HepG2 (cell line): ENCODE measurements at regions not wholly inside any gene's neighbourhood (a gene's known extent, or its start where the extent isn't known, plus 50 kb on each side); places are given as distances from the start of the nearest gene placed in this dataset.
A peak's percentile ranks its signal among the peaks of the same experiment; 100 is the strongest.

Experiments
- ATAC-seq: fragments of 200-7000 bp; cut with Tn5 transposase; 3 replicates; pipeline ENCODE4 v1.9.1; 2020; ENCODE audit warnings: mild to moderate bottlenecking, moderate library complexity
- BruUV-seq: library from RNA; stranded (reverse); fragments of 400-500 nt; replicated peaks from 2 replicates; lab custom pipeline; 2021; lab: Mats Ljungman, UMichigan
- CTCF ChIA-PET: fragments of 300-600 bp; formaldehyde crosslinking; extraction: SDS; loops from one replicate; lab custom pipeline; 2021; ENCODE audit warnings: low total read pairs, inconsistent platforms, low intra/inter-chr PET ratio; lab: Yijun Ruan, JAX
- POLR2A ChIA-PET: fragments of 350-600 bp; sonication (Branson Sonifier 250); formaldehyde crosslinking; loops from one replicate; lab custom pipeline; 2020; ENCODE audit warnings: antibody characterized with exemption, inconsistent platforms; lab: Yijun Ruan, JAX
- DNase-seq: peaks from one replicate; pipeline ENCODE4 v3.0.0-alpha.2; 2015; ENCODE audit warnings: low spot score
- FAIRE-seq: peaks from 3 replicates; lab custom pipeline; 2011; peaks lifted over from hg19 to GRCh38; lab: Jason Lieb, UNC
- H2AFZ ChIP-seq: one replicate; pipeline ENCODE4 v1.6.1; 2011; ENCODE audit warnings: low read length, inconsistent platforms
- H3K27ac ChIP-seq: fragments of 300-600 bp; 3 replicates; pipeline ENCODE4 v1.8.0; 2011; ENCODE audit warnings: mixed run types, mild to moderate bottlenecking, mixed read lengths, low read length, inconsistent platforms; ENCODE audit not compliant: insufficient read depth; ENCODE audit errors: extremely low read length
- H3K27me3 ChIP-seq, 2 experiments: fragments of 200-600 bp in 1 of 2; 2 replicates in 1 of 2; 3 replicates in 1 of 2; pipeline versions ENCODE4 v1.6.0 to v1.8.0; 2011; ENCODE audit warnings: low read length in 2 of 2, mild to moderate bottlenecking in 2 of 2, moderate library complexity in 2 of 2, inconsistent platforms in 1 of 2; ENCODE audit not compliant: insufficient read depth in 2 of 2, control insufficient read depth in 1 of 2
- H3K36me3 ChIP-seq, 2 experiments: fragments of 200-600 bp in 1 of 2; replicated peaks in 1 of 2; 2 replicates in 1 of 2; 3 replicates in 1 of 2; pipeline versions ENCODE4 v1.5.1 to v1.8.0; 2011; ENCODE audit warnings: low read length in 2 of 2, inconsistent platforms in 1 of 2; ENCODE audit not compliant: insufficient read depth in 2 of 2, control insufficient read depth in 1 of 2
- H3K4me1 ChIP-seq: 2 replicates; pipeline ENCODE4 v1.5.1; 2012; ENCODE audit warnings: low read length, inconsistent platforms; ENCODE audit not compliant: insufficient read depth
- H3K4me2 ChIP-seq: 2 replicates; pipeline ENCODE4 v1.6.0; 2011; ENCODE audit warnings: low read depth, low read length, inconsistent platforms
- H3K4me3 ChIP-seq, 3 experiments: fragments of 200-600 bp in 1 of 3; sonication (generic), shearing (Covaris generic) in 1 of 3; replicated peaks in 1 of 3; 2 replicates each; pipeline ENCODE4 v1.5.1; 2011 to 2016; ENCODE audit warnings: low read length in 3 of 3, inconsistent platforms in 2 of 3, low read depth in 2 of 3, mild to moderate bottlenecking in 2 of 3, control low read depth in 1 of 3, mixed read lengths in 1 of 3; ENCODE audit not compliant: insufficient read depth in 1 of 3
- H3K79me2 ChIP-seq: one replicate; pipeline ENCODE4 v1.6.1; 2011; ENCODE audit warnings: low read length, inconsistent platforms; ENCODE audit not compliant: insufficient read depth
- H3K9ac ChIP-seq: 2 replicates; pipeline ENCODE4 v1.6.0; 2011; ENCODE audit warnings: mild to moderate bottlenecking, low read depth, low read length, inconsistent platforms; ENCODE audit not compliant: insufficient read depth
- H3K9me3 ChIP-seq: 2 replicates; pipeline ENCODE4 v1.5.1; 2012; ENCODE audit warnings: mild to moderate bottlenecking, low read length
- H4K20me1 ChIP-seq: 2 replicates; pipeline ENCODE4 v1.6.0; 2011; ENCODE audit warnings: inconsistent platforms, mild to moderate bottlenecking, low read length, moderate library complexity; ENCODE audit not compliant: insufficient read depth
- AKNA ChIP-seq: sonication (generic); formaldehyde crosslinking; IDR thresholded peaks from 2 replicates; pipeline ENCODE4 v1.4.0; 2020; ENCODE audit warnings: missing genetic modification reagents, borderline replicate concordance
- ARNTL ChIP-seq: sonication (generic); formaldehyde crosslinking; IDR thresholded peaks from 2 replicates; pipeline ENCODE4 v1.4.0; 2020; ENCODE audit warnings: mild to moderate bottlenecking, missing genetic modification reagents
- CTCF ChIP-seq: sonication (generic); formaldehyde crosslinking; IDR thresholded peaks from 2 replicates; pipeline ENCODE4 v1.5.0; 2020; ENCODE audit warnings: mild to moderate bottlenecking, missing genetic modification reagents, moderate library complexity
- FOXA1 ChIP-seq, 2 experiments: fragments of 450-650 bp in 1 of 2; sonication (generic) in 1 of 2; formaldehyde crosslinking in 1 of 2; IDR thresholded peaks; 2 replicates each; pipeline versions ENCODE4 v1.4.0 to v1.6.1; 2016 to 2020; ENCODE audit warnings: missing genetic modification reagents in 1 of 2
- HNF4A ChIP-seq: sonication (generic); formaldehyde crosslinking; IDR thresholded peaks from 2 replicates; pipeline ENCODE4 v1.4.0; 2020; ENCODE audit warnings: missing genetic modification reagents
- MTF1 ChIP-seq: sonication (generic); formaldehyde crosslinking; IDR thresholded peaks from 2 replicates; pipeline ENCODE4 v1.5.0; 2020; ENCODE audit warnings: missing genetic modification reagents
- STAG1 ChIP-seq: sonication (generic); formaldehyde crosslinking; IDR thresholded peaks from 2 replicates; pipeline ENCODE4 v1.4.0; 2020; ENCODE audit warnings: missing genetic modification reagents
- STAT6 ChIP-seq: sonication (generic); formaldehyde crosslinking; IDR thresholded peaks from 2 replicates; pipeline ENCODE4 v1.4.0; 2020; ENCODE audit warnings: missing genetic modification reagents, mild to moderate bottlenecking, borderline replicate concordance
- USF2 ChIP-seq, 2 experiments: sonication (generic) in 1 of 2; formaldehyde crosslinking in 1 of 2; IDR thresholded peaks; 2 replicates each; pipeline versions ENCODE4 v1.5.1 to v1.6.1; 2011 to 2020; ENCODE audit warnings: borderline replicate concordance in 1 of 2, low read depth in 1 of 2, low read length in 1 of 2, mild to moderate bottlenecking in 1 of 2, missing genetic modification reagents in 1 of 2, moderate library complexity in 1 of 2
- ZBTB20 ChIP-seq: sonication (generic); formaldehyde crosslinking; IDR thresholded peaks from 2 replicates; pipeline ENCODE4 v1.8.1; 2023; ENCODE audit warnings: missing genetic modification reagents, low read depth, mild to moderate bottlenecking, borderline replicate concordance
- ZFYVE20 ChIP-seq: sonication (generic); formaldehyde crosslinking; IDR thresholded peaks from 2 replicates; pipeline ENCODE4 v1.8.0; 2023; ENCODE audit warnings: low read depth, mild to moderate bottlenecking, moderate library complexity, missing genetic modification reagents, borderline replicate concordance
- ZNF605 ChIP-seq: sonication (generic); formaldehyde crosslinking; IDR thresholded peaks from 2 replicates; pipeline ENCODE4 v1.8.0; 2022; ENCODE audit warnings: mild to moderate bottlenecking, missing genetic modification reagents
- ZNF746 ChIP-seq: sonication (generic); formaldehyde crosslinking; IDR thresholded peaks from 2 replicates; pipeline ENCODE4 v1.8.0; 2022; ENCODE audit warnings: mild to moderate bottlenecking, missing genetic modification reagents
- WGBS: methylation state at CpG from one replicate; pipeline ENCODE4 v1.1.6; 2017; ENCODE audit warnings: low lambda C conversion rate; 5-methylcytosine and 5-hydroxymethylcytosine counted together
- in situ Hi-C: cut with HindIII; loops from 2 replicates; pipeline ENCODE4 v1.10.0; 2017; ENCODE audit warnings: low pct_unique_long_range_greater_than_20kb; ENCODE audit not compliant: extremely low pct_ligation_motif_present
- intact Hi-C: fragments of 100-400 bp; cut with micrococcal nuclease; formaldehyde crosslinking; loops from one replicate; pipeline ENCODE4 v1.10.0; 2022; ENCODE audit not compliant: unreplicated experiment

- intact Hi-C loops (no loop called here), in situ Hi-C loops (no loop called here)
- CTCF ChIA-PET = no interaction called here
- no peaks in the 10 kb centered on the region for H3K9me3 ChIP-seq
- H2AFZ ChIP-seq = no peak overlapping the region
- POLR2A ChIA-PET = no interaction called here
- DNase-seq (no peak), ATAC-seq (no peak), FAIRE-seq (no peak)
- no peak overlapping the region for H3K9ac ChIP-seq
- H3K79me2 ChIP-seq = no peaks in the 10 kb centered on the region
- BruUV-seq = no TSS peak
- H3K36me3 ChIP-seq = no peaks in the 10 kb centered on the region
- 7% methylated on average over 1 of the region's 1 CpG for WGBS
- no peaks in the 10 kb centered on the region for H4K20me1 ChIP-seq
- no peak overlapping the region for H3K4me2 ChIP-seq
- H3K4me1 ChIP-seq = no peaks in the 10 kb centered on the region
- peak overlapping the region in 1 of 3 experiments; percentile 8; a peak in 1 of 6 replicates for H3K4me3 ChIP-seq
- H3K27me3 ChIP-seq = no peaks in the 10 kb centered on the region
- H3K27ac ChIP-seq = no peak overlapping the region
- TF ChIP-seq CTCF (CRISPR knock-in tag) = no peak
- no peak for TF ChIP-seq HNF4A
- TF ChIP-seq AKNA = no peak
- no peak for TF ChIP-seq STAG1
- no peak for TF ChIP-seq FOXA1 (IDR thresholded peaks at IDR 0.05)
- no peak for TF ChIP-seq FOXA1 (CRISPR knock-in tag; IDR thresholded peaks at IDR 0.05)
- no peak for TF ChIP-seq ZFYVE20
- no peak for TF ChIP-seq STAT6 (CRISPR knock-in tag)
- no peak for TF ChIP-seq USF2 (IDR thresholded peaks at IDR 0.05; ENCODE audit: low read depth, low read length)
- TF ChIP-seq USF2 (CRISPR knock-in tag; IDR thresholded peaks at IDR 0.05; ENCODE audit: borderline replicate concordance) = no peak
- no peak for TF ChIP-seq ZNF746 (CRISPR knock-in tag)
- TF ChIP-seq ZBTB20 (CRISPR knock-in tag) = no peak
- no peak for TF ChIP-seq ZNF605 (CRISPR knock-in tag)
- TF ChIP-seq MTF1 (CRISPR knock-in tag) = no peak
- no peak for TF ChIP-seq ARNTL (CRISPR knock-in tag)
Measured at GRCh38 chr3:83971666-83972065, 987.1 kb upstream of the CADM2 start.
